Tibial nerve (tissue), 4 donors: ENCODE measurements at regions not wholly inside any gene's neighbourhood (a gene's known extent, or its start where the extent isn't known, plus 50 kb on each side); places are given as distances from the start of the nearest gene placed in this dataset.

ENCODE experiments used
- DNase-seq, 2 donors: peaks; one replicate each; pipeline ENCODE4 v3.0.0-alpha.2; 2019; ENCODE audit warnings: low spot score in 2 of 2
- H3K27ac ChIP-seq, 4 donors: fragments of 200-600 bp; sonication (generic) in 3 of 4; one replicate each; pipeline ENCODE4 v1.5.1; 2017 to 2019; ENCODE audit warnings: mild to moderate bottlenecking in 1 of 4
- H3K27me3 ChIP-seq, 2 donors: fragments of 200-600 bp; sonication (generic) in 1 of 2; one replicate each; pipeline versions ENCODE4 v1.5.1 to v1.6.0; 2017 to 2019
- H3K36me3 ChIP-seq, 3 donors: fragments of 200-600 bp; sonication (generic); one replicate each; pipeline ENCODE4 v1.5.1; 2018 to 2019
- H3K4me1 ChIP-seq, 4 donors: fragments of 200-600 bp; sonication (generic) in 3 of 4; one replicate each; pipeline ENCODE4 v1.5.1; 2017 to 2019
- H3K4me3 ChIP-seq, 4 donors: fragments of 200-600 bp; sonication (generic) in 3 of 4; one replicate each; pipeline ENCODE4 v1.5.1; 2017 to 2019; ENCODE audit warnings: mild to moderate bottlenecking in 1 of 4, moderate library complexity in 1 of 4
- H3K9me3 ChIP-seq, 4 donors: fragments of 200-600 bp; sonication (generic) in 3 of 4; one replicate each; pipeline ENCODE4 v1.5.1; 2017 to 2019
- CTCF ChIP-seq, 5 experiments: fragments of 200-600 bp in 3 of 5; fragments of 450-650 bp in 2 of 5; sonication (generic) in 3 of 5; IDR thresholded peaks; one replicate each; pipeline ENCODE4 v1.5.1; 2016 to 2019; ENCODE audit warnings: antibody characterized with exemption in 5 of 5, mild to moderate bottlenecking in 3 of 5, moderate library complexity in 2 of 5
- EP300 ChIP-seq, 2 donors: sonication (generic); formaldehyde crosslinking; IDR thresholded peaks; one replicate each; pipeline ENCODE4 v1.6.1; 2017; ENCODE audit warnings: antibody characterized with exemption in 2 of 2, mild to moderate bottlenecking in 1 of 2
- POLR2A ChIP-seq, 2 donors: fragments of 450-650 bp; IDR thresholded peaks; one replicate each; pipeline ENCODE4 v1.6.1; 2017; ENCODE audit warnings: antibody characterized with exemption in 2 of 2, mild to moderate bottlenecking in 2 of 2, moderate library complexity in 2 of 2
- WGBS, 2 donors: methylation state at CpG; one replicate each; pipeline ENCODE4 v1.1.5; 2018; 5-methylcytosine and 5-hydroxymethylcytosine counted together

DNA sequence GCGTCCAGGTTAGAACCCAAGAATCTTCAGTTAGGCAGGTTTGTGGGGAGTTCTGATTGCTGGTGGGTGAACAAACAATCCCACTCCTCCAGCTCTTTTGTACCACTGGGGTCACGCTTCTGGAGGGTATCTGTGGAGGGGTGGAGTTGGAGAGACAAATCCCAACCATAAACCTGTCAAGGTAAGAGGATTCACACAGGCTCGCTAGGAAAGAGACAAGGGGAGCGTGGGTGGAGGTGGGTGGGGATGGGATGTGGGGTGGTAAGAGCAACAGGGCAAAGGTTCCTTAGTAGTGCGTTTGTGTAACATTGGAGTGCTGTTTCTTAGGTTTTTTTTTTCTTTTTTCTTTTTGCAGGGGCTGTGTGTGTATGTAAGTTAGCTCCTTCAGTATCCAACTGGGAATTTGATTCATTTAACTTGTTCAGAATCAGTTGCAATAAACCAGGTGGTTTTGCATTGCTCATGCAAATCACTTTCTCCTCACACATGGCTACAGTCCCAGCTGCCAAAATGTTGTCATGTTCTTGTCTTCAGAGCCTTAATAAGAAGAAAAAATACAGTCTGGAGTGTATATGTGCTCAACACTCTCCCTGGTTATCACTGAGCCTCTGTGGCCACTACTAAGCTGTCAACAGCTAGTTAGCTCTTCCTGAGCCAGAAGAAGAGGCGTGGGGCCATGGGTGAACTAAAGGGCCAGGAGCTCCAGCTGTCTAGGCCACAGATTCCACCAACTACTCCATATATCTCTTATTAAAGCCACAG is 164.0 kb upstream of the RAD23B start:
- H3K4me1 ChIP-seq: peaks cover 0 to 3% (median 0%) of the 10 kb centered on the region in 4 donors
- H3K27me3 ChIP-seq: no peaks in the 10 kb centered on the region
- WGBS, 2 donors: 69 to 80% methylated on average over 6 of the region's 6 CpGs
- no peak for TF ChIP-seq EP300 (IDR thresholded peaks at IDR 0.05)
- no peak for TF ChIP-seq CTCF (IDR thresholded peaks at IDR 0.05)
- TF ChIP-seq POLR2A (IDR thresholded peaks at IDR 0.05): no peak
- H3K36me3 ChIP-seq: no peaks in the 10 kb centered on the region
- H3K4me3 ChIP-seq: no peak overlapping the region
- H3K27ac ChIP-seq: no peak overlapping the region
- no peak for DNase-seq
- H3K9me3 ChIP-seq: no peaks in the 10 kb centered on the region

DNA sequence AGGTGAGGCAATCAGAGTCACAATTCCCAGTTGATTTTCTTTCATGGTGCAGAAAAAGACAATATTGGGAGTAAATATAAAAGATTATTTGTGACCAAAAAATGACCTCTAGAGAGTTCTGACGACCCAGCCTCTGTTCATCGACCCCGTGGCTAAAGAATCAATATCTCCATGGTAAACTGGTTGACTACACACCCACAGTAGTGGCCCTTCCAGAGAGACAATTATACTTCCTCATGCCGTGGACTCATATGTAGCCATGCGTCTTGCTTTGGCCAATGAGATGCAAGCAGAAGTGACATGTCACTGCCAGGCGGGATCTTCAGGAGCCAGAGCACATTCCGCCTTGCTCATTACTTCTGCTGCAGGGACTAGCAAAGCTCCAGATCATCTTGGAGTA is 163.3 kb upstream of the RAD23B start:
- WGBS, 2 donors: 88 to 91% methylated on average over 7 of the region's 7 CpGs
- Histone ChIP-seq H3K36me3 (no peaks in the 10 kb centered on the region), H3K4me3 (no peak overlapping the region), H3K4me1 (peaks cover 0 to 2% (median 0%) of the 10 kb centered on the region in 4 donors), H3K27me3 (no peaks in the 10 kb centered on the region), H3K9me3 (no peaks in the 10 kb centered on the region), H3K27ac (no peak overlapping the region)
- no peak for DNase-seq
- TF ChIP-seq CTCF (IDR thresholded peaks at IDR 0.05) (no peak), EP300 (IDR thresholded peaks at IDR 0.05) (no peak), POLR2A (IDR thresholded peaks at IDR 0.05) (no peak)

GRCh38 chr9:107123389-107123788 is 159.7 kb upstream of the RAD23B start:
- Histone ChIP-seq H3K27me3 (no peaks in the 10 kb centered on the region), H3K36me3 (no peaks in the 10 kb centered on the region), H3K4me1 (no peaks in the 10 kb centered on the region), H3K9me3 (no peaks in the 10 kb centered on the region), H3K4me3 (no peak overlapping the region), H3K27ac (no peak overlapping the region)
- no peak for DNase-seq
- TF ChIP-seq CTCF (IDR thresholded peaks at IDR 0.05): no peak
- TF ChIP-seq EP300 (IDR thresholded peaks at IDR 0.05): no peak
- TF ChIP-seq POLR2A (IDR thresholded peaks at IDR 0.05): no peak

- TF ChIP-seq POLR2A (IDR thresholded peaks at IDR 0.05) (no peak), EP300 (IDR thresholded peaks at IDR 0.05) (no peak), CTCF (IDR thresholded peaks at IDR 0.05) (no peak)
- Histone ChIP-seq H3K27me3 (no peaks in the 10 kb centered on the region), H3K9me3 (no peaks in the 10 kb centered on the region), H3K36me3 (no peaks in the 10 kb centered on the region), H3K27ac (no peak overlapping the region), H3K4me1 (no peaks in the 10 kb centered on the region), H3K4me3 (no peak overlapping the region)
- 77 to 87% methylated on average over 5 of the region's 5 CpGs for WGBS, 2 donors
- DNase-seq: no peak
These were observed 155.5 kb upstream of the RAD23B start for GRCh38 chr9:107127608-107128007.

- Histone ChIP-seq H3K9me3 (no peaks in the 10 kb centered on the region), H3K27ac (no peak overlapping the region), H3K4me3 (no peak overlapping the region), H3K4me1 (no peaks in the 10 kb centered on the region), H3K36me3 (no peaks in the 10 kb centered on the region), H3K27me3 (no peaks in the 10 kb centered on the region)
- WGBS, 2 donors: 68 to 84% methylated on average over 5 of the region's 5 CpGs
- no peak for TF ChIP-seq EP300 (IDR thresholded peaks at IDR 0.05)
- no peak for TF ChIP-seq CTCF (IDR thresholded peaks at IDR 0.05)
- no peak for TF ChIP-seq POLR2A (IDR thresholded peaks at IDR 0.05)
- no peak for DNase-seq
These were observed 151.8 kb upstream of the RAD23B start for GRCh38 chr9:107131108-107131799.
